Fibroblast of lung (primary cell): ENCODE measurements at regions not wholly inside any gene's neighbourhood (a gene's known extent, or its start where the extent isn't known, plus 50 kb on each side); places are given as distances from the start of the nearest gene placed in this dataset.

Experiments
- CTCF ChIP-seq, 2 donors: IDR thresholded peaks in 1 of 2; conservative IDR thresholded peaks in 1 of 2; 1 replicate in 1 of 2; 2 replicates in 1 of 2; pipeline ENCODE4 v1.5.1; 2011 to 2012; ENCODE audit warnings: low read length in 2 of 2, control low read depth in 1 of 2, inconsistent platforms in 1 of 2, low read depth in 1 of 2, mild to moderate bottlenecking in 1 of 2
- EZH2 ChIP-seq: IDR thresholded peaks from 2 replicates; pipeline ENCODE4 v1.5.1; 2012; ENCODE audit warnings: low read length, control low read depth, mild to moderate bottlenecking; ENCODE audit errors: missing control alignments

DNA sequence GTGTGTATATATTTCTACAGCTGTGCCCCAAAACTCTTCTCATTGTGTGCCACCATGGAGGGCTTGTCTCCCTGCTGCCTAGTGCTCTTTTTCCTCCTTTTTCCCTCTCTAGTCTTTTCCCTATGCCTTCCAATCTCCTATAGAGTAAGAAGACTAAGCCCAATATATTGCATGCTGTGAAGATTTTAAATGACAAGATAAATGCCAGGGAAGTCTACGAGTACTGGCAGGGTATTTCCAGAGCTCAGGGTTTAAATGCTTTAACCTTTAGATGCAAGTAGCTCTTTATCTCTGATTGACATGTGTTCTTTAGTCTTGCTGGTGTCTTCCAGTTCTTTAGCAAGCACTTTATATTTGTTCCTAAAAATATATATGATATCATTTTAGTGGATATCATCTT is 200.7 kb downstream of the SLITRK1 start:
- no peak for TF ChIP-seq CTCF (conservative IDR thresholded peaks at IDR 0.05 in 1 of 2, IDR thresholded peaks at IDR 0.05 in 1 of 2; ENCODE audit: low read depth in 1 of 2, low read length in 2 of 2)
- TF ChIP-seq EZH2 = no peak
